Retinal pigment epithelial cell (primary cell): ENCODE measurements at regions not wholly inside any gene's neighbourhood (a gene's known extent, or its start where the extent isn't known, plus 50 kb on each side); places are given as distances from the start of the nearest gene placed in this dataset.

ENCODE experiments used
- DNase-seq: peaks from one replicate; pipeline ENCODE4 v3.0.0-alpha.2; 2010; ENCODE audit warnings: low read depth
- H3K4me3 ChIP-seq: 2 replicates; pipeline ENCODE4 v1.5.1; 2011; ENCODE audit warnings: mild to moderate bottlenecking, low read length, control low read depth, moderate library complexity
- TF ChIP-seq, protein P1 (sequence below): conservative IDR thresholded peaks from 2 replicates; pipeline ENCODE4 v1.5.1; 2011; ENCODE audit warnings: low read depth, low read length, control low read depth, inconsistent platforms

- TF ChIP-seq, protein P1, sequence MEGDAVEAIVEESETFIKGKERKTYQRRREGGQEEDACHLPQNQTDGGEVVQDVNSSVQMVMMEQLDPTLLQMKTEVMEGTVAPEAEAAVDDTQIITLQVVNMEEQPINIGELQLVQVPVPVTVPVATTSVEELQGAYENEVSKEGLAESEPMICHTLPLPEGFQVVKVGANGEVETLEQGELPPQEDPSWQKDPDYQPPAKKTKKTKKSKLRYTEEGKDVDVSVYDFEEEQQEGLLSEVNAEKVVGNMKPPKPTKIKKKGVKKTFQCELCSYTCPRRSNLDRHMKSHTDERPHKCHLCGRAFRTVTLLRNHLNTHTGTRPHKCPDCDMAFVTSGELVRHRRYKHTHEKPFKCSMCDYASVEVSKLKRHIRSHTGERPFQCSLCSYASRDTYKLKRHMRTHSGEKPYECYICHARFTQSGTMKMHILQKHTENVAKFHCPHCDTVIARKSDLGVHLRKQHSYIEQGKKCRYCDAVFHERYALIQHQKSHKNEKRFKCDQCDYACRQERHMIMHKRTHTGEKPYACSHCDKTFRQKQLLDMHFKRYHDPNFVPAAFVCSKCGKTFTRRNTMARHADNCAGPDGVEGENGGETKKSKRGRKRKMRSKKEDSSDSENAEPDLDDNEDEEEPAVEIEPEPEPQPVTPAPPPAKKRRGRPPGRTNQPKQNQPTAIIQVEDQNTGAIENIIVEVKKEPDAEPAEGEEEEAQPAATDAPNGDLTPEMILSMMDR: no peak
- no peak overlapping the region for H3K4me3 ChIP-seq
- no peak for DNase-seq
Measured at GRCh38 chr6:119890470-119890869, 540.9 kb upstream of the MAN1A1 start.

GRCh38 chr6:119887666-119888065 is 538.1 kb upstream of the MAN1A1 start:
- TF ChIP-seq, protein P1: no peak
- no peak for DNase-seq
- H3K4me3 ChIP-seq: no peak overlapping the region

GRCh38 chr6:119881416-119881815 is 531.9 kb upstream of the MAN1A1 start:
- DNase-seq: no peak
- no peak overlapping the region for H3K4me3 ChIP-seq
- TF ChIP-seq, protein P1: no peak

GRCh38 chr6:119880840-119881239 is 531.3 kb upstream of the MAN1A1 start:
- no peak overlapping the region for H3K4me3 ChIP-seq
- no peak for DNase-seq
- TF ChIP-seq, protein P1: no peak

- TF ChIP-seq, protein P1: no peak
- H3K4me3 ChIP-seq: no peak overlapping the region
- no peak for DNase-seq
Measured at GRCh38 chr6:119879731-119880130, 530.2 kb upstream of the MAN1A1 start.

DNA sequence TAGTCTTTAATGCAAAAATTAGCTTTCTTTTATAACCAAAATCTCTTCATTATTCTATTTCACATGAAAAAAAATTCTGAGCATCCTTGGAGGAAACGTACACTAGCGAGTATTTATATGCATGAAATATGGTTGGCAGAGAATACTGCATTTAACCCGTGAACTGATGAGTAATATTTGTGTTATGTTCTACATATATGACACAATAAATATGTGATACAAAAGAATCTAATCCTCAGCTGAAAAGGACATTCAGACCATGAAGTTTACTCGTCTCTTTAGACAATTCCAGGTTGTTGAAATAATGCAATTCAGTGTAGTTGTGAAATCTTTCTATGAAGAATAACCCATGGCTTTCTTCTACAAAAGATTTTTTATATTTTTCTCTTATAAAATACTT is 524.8 kb upstream of the MAN1A1 start:
- DNase-seq: no peak
- no peak overlapping the region for H3K4me3 ChIP-seq
- TF ChIP-seq, protein P1: no peak

DNA sequence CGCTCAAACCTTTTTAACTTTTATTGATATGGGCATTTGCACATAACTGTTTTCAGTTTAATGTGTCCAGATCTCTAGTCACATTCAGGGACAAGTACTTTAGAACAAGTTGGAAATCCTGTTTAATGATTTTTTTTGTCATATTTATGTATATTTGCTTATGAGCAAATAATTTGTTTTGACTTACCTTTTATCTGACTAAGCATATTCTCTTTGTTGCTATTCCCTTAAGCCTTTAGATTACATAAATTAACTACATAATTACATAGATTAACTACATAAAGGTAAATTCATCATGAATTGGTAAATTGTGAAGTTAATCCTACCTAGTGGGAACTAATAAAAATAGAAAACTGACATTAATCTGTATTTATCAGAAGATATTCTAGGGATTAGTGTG is 523.5 kb upstream of the MAN1A1 start:
- no peak overlapping the region for H3K4me3 ChIP-seq
- TF ChIP-seq, protein P1: no peak
- DNase-seq: no peak
